ENCODE measurements at regions not wholly inside any gene's neighbourhood (a gene's known extent, or its start where the extent isn't known, plus 50 kb on each side); places are given as distances from the start of the nearest gene placed in this dataset.

DNA sequence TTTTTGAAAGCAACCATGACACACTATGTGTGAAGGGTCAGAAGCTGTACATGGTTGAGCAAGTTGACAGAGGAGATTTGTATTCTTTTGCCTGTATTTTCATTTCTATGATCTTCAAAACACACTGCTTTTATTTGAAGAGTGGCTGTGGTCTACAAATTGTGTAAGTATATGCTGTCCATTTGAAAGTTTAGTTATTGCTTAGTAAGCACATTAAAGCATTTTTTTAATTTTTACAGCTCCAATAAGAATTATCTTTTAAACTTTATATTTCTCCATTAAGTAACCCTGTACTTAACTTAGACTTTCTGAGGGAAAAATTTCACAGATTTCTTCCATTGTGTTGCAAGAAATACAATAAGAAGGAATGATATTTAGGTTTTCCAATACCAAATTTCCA is 915.2 kb downstream of the SLC6A15 start:
- Histone ChIP-seq H3K4me3 (no peak overlapping the region), H3K4me1 (no peaks in the 10 kb centered on the region), H3K27ac (no peak overlapping the region), H3K9me3 (no peaks in the 10 kb centered on the region), H3K27me3 (no peaks in the 10 kb centered on the region), H3K36me3 (no peaks in the 10 kb centered on the region)
- intact Hi-C loops (cut with DNase I), result no loop called here
- no peak for DNase-seq (ENCODE audit: low spot score in 2 of 2)
- TF ChIP-seq, protein P1, sequence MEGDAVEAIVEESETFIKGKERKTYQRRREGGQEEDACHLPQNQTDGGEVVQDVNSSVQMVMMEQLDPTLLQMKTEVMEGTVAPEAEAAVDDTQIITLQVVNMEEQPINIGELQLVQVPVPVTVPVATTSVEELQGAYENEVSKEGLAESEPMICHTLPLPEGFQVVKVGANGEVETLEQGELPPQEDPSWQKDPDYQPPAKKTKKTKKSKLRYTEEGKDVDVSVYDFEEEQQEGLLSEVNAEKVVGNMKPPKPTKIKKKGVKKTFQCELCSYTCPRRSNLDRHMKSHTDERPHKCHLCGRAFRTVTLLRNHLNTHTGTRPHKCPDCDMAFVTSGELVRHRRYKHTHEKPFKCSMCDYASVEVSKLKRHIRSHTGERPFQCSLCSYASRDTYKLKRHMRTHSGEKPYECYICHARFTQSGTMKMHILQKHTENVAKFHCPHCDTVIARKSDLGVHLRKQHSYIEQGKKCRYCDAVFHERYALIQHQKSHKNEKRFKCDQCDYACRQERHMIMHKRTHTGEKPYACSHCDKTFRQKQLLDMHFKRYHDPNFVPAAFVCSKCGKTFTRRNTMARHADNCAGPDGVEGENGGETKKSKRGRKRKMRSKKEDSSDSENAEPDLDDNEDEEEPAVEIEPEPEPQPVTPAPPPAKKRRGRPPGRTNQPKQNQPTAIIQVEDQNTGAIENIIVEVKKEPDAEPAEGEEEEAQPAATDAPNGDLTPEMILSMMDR (IDR thresholded peaks at IDR 0.05), result no peak

- no peaks in the 10 kb centered on the region for H3K4me1 ChIP-seq
- intact Hi-C loops (cut with DNase I), result no loop called here
Measured at GRCh38 chr12:83996671-83997070, 915.9 kb downstream of the SLC6A15 start.

GRCh38 chr12:83985084-83985483 is 927.5 kb downstream of the SLC6A15 start:
- no peaks in the 10 kb centered on the region for H3K9me3 ChIP-seq
- DNase-seq (ENCODE audit: low spot score in 2 of 2), result no peak
- TF ChIP-seq, protein P1 (IDR thresholded peaks at IDR 0.05), result no peak
- H3K4me3 ChIP-seq, result no peak overlapping the region
- H3K4me1 ChIP-seq, result no peaks in the 10 kb centered on the region
- no peaks in the 10 kb centered on the region for H3K36me3 ChIP-seq
- H3K27ac ChIP-seq, result no peak overlapping the region
- H3K27me3 ChIP-seq, result no peaks in the 10 kb centered on the region
- intact Hi-C loops (cut with DNase I), result no loop called here

More at GRCh38 chr12:83996671-83997070, 915.9 kb downstream of the SLC6A15 start:
- Histone ChIP-seq H3K4me3 (no peak overlapping the region), H3K27ac (no peak overlapping the region), H3K27me3 (no peaks in the 10 kb centered on the region), H3K36me3 (no peaks in the 10 kb centered on the region), H3K9me3 (peaks cover 0 to 2% of the 10 kb centered on the region in 2 donors)
- DNase-seq (ENCODE audit: low spot score in 2 of 2), result no peak
- TF ChIP-seq, protein P1 (IDR thresholded peaks at IDR 0.05), result no peak

GRCh38 chr12:83980398-83980797 is 932.2 kb downstream of the SLC6A15 start:
- Histone ChIP-seq H3K36me3 (no peaks in the 10 kb centered on the region), H3K27me3 (no peaks in the 10 kb centered on the region), H3K4me3 (no peak overlapping the region), H3K27ac (no peak overlapping the region), H3K9me3 (no peaks in the 10 kb centered on the region), H3K4me1 (no peaks in the 10 kb centered on the region)
- no peak for DNase-seq (ENCODE audit: low spot score in 2 of 2)
- TF ChIP-seq, protein P1 (IDR thresholded peaks at IDR 0.05), result no peak
- intact Hi-C loops (cut with DNase I), result no loop called here

- H3K27me3 ChIP-seq, result no peaks in the 10 kb centered on the region
- intact Hi-C loops (cut with DNase I), result no loop called here
Measured at GRCh38 chr12:83979785-83980184, 932.8 kb downstream of the SLC6A15 start.

More at GRCh38 chr12:83979785-83980184, 932.8 kb downstream of the SLC6A15 start:
- no peak for DNase-seq (ENCODE audit: low spot score in 2 of 2)
- Histone ChIP-seq H3K36me3 (no peaks in the 10 kb centered on the region), H3K4me1 (no peaks in the 10 kb centered on the region), H3K9me3 (no peaks in the 10 kb centered on the region), H3K27ac (no peak overlapping the region), H3K4me3 (no peak overlapping the region)
- TF ChIP-seq, protein P1 (IDR thresholded peaks at IDR 0.05), result no peak

All from ascending aorta (tissue), 2 donors.